Nephron (organoid): ENCODE measurements at regions not wholly inside any gene's neighbourhood (a gene's known extent, or its start where the extent isn't known, plus 50 kb on each side); places are given as distances from the start of the nearest gene placed in this dataset.

Experiments
- H3K27ac Mint-ChIP-seq, 3 experiments: 2 replicates each; pipeline ENCODE4 v1.8.0; 2020; ENCODE audit warnings: mixed read lengths in 3 of 3, mild to moderate bottlenecking in 2 of 3, moderate library complexity in 1 of 3
- H3K27me3 Mint-ChIP-seq: 2 replicates; pipeline ENCODE4 v1.8.0; 2021; ENCODE audit warnings: low read depth, mild to moderate bottlenecking, moderate library complexity, mixed read lengths
- H3K36me3 Mint-ChIP-seq: 2 replicates; pipeline ENCODE4 v1.8.0; 2020; ENCODE audit warnings: low read depth, mixed read lengths
- H3K4me1 Mint-ChIP-seq: 2 replicates; pipeline ENCODE4 v1.8.0; 2020; ENCODE audit warnings: mixed read lengths
- H3K4me3 Mint-ChIP-seq, 3 experiments: 2 replicates each; pipeline ENCODE4 v1.8.0; 2020; ENCODE audit warnings: mild to moderate bottlenecking in 3 of 3, mixed read lengths in 3 of 3, moderate library complexity in 2 of 3
- H3K9me3 Mint-ChIP-seq: 2 replicates; pipeline ENCODE4 v1.8.0; 2020; ENCODE audit warnings: mixed read lengths
- TF ChIP-seq, protein P1 (sequence below), 3 experiments: fragments of 200-600 bp; sonication (generic); IDR thresholded peaks; one replicate each; pipeline ENCODE4 v1.5.0; 2021; ENCODE audit warnings: antibody characterized with exemption in 3 of 3; ENCODE audit not compliant: unreplicated experiment in 3 of 3

GRCh38 chr10:130362308-130362761 is 226.1 kb downstream of the GLRX3 start:
- H3K36me3 Mint-ChIP-seq: no peaks in the 10 kb centered on the region
- H3K9me3 Mint-ChIP-seq: peaks cover 3% of the 10 kb centered on the region
- H3K27me3 Mint-ChIP-seq: peaks cover 72% of the 10 kb centered on the region
- peak overlapping the region in 2 of 3 experiments; percentile 13 to 49 for H3K27ac Mint-ChIP-seq
- TF ChIP-seq, protein P1, sequence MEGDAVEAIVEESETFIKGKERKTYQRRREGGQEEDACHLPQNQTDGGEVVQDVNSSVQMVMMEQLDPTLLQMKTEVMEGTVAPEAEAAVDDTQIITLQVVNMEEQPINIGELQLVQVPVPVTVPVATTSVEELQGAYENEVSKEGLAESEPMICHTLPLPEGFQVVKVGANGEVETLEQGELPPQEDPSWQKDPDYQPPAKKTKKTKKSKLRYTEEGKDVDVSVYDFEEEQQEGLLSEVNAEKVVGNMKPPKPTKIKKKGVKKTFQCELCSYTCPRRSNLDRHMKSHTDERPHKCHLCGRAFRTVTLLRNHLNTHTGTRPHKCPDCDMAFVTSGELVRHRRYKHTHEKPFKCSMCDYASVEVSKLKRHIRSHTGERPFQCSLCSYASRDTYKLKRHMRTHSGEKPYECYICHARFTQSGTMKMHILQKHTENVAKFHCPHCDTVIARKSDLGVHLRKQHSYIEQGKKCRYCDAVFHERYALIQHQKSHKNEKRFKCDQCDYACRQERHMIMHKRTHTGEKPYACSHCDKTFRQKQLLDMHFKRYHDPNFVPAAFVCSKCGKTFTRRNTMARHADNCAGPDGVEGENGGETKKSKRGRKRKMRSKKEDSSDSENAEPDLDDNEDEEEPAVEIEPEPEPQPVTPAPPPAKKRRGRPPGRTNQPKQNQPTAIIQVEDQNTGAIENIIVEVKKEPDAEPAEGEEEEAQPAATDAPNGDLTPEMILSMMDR (IDR thresholded peaks at IDR 0.05; ENCODE audit: unreplicated experiment in 3 of 3): no peak
- peaks cover 26% of the 10 kb centered on the region for H3K4me1 Mint-ChIP-seq
- H3K4me3 Mint-ChIP-seq: no peak overlapping the region

DNA sequence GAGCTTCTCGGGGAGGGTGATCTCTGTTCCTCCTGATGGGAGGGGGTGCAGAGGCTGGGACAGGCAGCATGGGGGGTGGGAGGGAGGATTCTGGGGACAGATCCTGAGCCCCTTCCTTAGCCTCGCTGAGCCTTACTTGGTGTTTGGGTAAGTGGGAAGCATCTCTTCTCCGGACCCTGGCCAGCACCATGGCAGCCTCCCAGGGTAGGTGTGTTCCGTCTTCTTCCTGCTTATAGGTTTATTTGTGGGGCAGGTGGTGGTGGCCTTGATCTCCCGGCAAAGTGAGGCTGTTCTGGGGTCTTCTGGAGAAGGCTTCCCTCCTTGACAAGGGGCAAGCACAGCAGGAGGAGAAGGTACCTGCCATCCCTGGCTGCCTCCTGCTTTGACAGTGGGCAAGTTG is 226.9 kb downstream of the GLRX3 start:
- H3K4me1 Mint-ChIP-seq: peaks cover 26% of the 10 kb centered on the region
- H3K27me3 Mint-ChIP-seq: peaks cover 72% of the 10 kb centered on the region
- H3K9me3 Mint-ChIP-seq: peaks cover 3% of the 10 kb centered on the region
- H3K4me3 Mint-ChIP-seq: no peak overlapping the region
- TF ChIP-seq, protein P1 (IDR thresholded peaks at IDR 0.05; ENCODE audit: unreplicated experiment in 3 of 3): no peak
- no peak overlapping the region for H3K27ac Mint-ChIP-seq
- H3K36me3 Mint-ChIP-seq: no peaks in the 10 kb centered on the region

DNA sequence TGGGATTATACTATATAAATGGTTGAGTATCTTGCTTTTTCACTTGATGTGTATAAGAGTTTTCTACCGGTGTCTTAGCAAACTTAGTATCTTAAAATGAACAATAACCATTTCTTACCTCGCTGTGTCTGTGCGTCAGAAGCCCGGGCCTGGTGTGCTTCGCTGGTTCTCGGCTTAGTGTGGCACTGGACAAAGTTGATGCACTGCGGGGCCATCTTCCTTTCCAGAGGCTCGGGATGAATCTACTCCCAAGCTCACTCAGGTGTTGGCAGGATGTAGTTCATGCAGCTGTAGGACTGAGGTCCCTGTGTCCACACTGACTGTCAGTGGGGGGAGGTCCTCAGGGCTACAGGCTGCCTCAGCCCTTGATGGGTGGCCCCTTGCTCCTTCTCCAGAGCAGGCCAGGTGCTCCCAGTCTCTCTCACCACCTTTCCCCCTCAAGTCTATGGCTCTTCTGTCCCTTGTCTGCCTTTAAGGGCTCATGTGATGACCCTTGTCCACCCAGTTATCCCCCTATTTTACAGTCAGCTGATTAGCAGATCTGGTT is 227.8 kb downstream of the GLRX3 start:
- Mint-ChIP-seq H3K9me3 (peaks cover 3% of the 10 kb centered on the region), H3K4me1 (peaks cover 26% of the 10 kb centered on the region), H3K27ac (no peak overlapping the region), H3K27me3 (peaks cover 66% of the 10 kb centered on the region), H3K4me3 (no peak overlapping the region), H3K36me3 (no peaks in the 10 kb centered on the region)
- TF ChIP-seq, protein P1 (IDR thresholded peaks at IDR 0.05; ENCODE audit: unreplicated experiment in 3 of 3): no peak

GRCh38 chr10:130364631-130365411 is 228.6 kb downstream of the GLRX3 start:
- no peak overlapping the region for H3K4me3 Mint-ChIP-seq
- no peak overlapping the region for H3K27ac Mint-ChIP-seq
- H3K4me1 Mint-ChIP-seq: peaks cover 26% of the 10 kb centered on the region
- peaks cover 3% of the 10 kb centered on the region for H3K9me3 Mint-ChIP-seq
- H3K36me3 Mint-ChIP-seq: no peaks in the 10 kb centered on the region
- peaks cover 62% of the 10 kb centered on the region for H3K27me3 Mint-ChIP-seq
- TF ChIP-seq, protein P1 (IDR thresholded peaks at IDR 0.05; ENCODE audit: unreplicated experiment in 3 of 3): no peak

DNA sequence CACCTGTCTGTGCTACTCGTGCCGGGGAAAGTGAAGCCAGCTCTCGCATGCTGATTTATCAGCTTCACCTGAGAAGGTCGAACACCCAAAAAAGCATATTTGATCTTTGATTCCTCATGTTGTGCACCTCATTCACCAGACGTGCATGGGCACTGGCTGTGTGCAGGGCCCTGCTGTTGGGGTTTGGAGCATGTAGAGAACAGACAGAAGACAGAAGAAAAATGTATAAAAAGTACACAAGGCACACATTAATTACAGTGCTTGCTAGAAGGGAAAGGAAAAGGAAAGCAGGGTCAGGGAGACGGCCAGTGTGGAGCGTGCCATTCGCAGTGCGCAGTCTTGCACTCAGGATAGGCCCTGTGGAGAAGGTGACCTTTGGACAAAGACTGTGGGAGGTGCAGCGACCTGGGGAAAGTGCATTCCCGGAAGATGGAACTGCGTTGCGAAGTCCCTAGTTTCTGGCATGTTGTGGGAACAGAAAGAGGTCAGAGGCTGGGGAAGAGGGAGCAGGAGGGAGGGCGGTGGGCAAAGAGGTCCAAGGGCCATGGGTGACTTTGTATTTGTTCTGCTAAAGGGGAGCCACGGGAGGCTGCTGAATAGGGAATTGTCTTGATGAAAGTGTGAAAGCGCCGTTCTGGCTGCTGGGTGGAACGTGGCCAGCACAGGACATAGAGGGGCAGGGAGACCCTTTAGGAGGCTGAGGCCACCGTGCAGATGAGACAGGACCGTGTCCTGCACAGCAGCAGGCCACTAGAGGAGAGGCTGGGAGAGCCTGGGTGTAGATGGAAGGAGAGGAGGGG is 232.8 kb downstream of the GLRX3 start:
- H3K27ac Mint-ChIP-seq: no peak overlapping the region
- peaks cover 3% of the 10 kb centered on the region for H3K9me3 Mint-ChIP-seq
- no peaks in the 10 kb centered on the region for H3K36me3 Mint-ChIP-seq
- peaks cover 47% of the 10 kb centered on the region for H3K27me3 Mint-ChIP-seq
- TF ChIP-seq, protein P1 (IDR thresholded peaks at IDR 0.05; ENCODE audit: unreplicated experiment in 3 of 3): no peak
- no peak overlapping the region for H3K4me3 Mint-ChIP-seq
- H3K4me1 Mint-ChIP-seq: no peaks in the 10 kb centered on the region
